ENCODE measurements at regions not wholly inside any gene's neighbourhood (a gene's known extent, or its start where the extent isn't known, plus 50 kb on each side); places are given as distances from the start of the nearest gene placed in this dataset.
"Not testable (repeated sequence)": the region's sequence is repeated elsewhere in the genome, so short reads cannot be mapped to it uniquely, and the experiment has no call there.

DNA sequence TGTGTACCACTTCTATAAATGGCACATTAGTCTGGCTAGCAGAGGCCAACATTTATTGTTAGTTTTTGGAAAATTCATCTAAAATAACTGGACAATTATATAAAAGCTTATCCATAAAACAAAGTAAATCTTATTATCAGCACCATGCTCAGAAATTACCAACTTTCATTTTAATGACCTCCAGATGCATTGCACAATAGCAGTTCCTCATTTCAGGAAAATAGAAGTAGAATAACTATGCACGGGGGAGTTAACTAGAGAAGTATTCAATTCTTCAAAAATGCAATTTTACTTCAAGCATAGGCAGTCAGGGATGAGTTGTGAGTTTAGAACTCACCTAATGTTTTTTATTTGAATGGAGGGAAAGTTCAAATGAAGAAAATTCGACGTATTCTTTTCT is 1023.5 kb downstream of the PCDH17 start:
- DNase-seq: peak; percentile 4 to 86 (median 48)

DNA sequence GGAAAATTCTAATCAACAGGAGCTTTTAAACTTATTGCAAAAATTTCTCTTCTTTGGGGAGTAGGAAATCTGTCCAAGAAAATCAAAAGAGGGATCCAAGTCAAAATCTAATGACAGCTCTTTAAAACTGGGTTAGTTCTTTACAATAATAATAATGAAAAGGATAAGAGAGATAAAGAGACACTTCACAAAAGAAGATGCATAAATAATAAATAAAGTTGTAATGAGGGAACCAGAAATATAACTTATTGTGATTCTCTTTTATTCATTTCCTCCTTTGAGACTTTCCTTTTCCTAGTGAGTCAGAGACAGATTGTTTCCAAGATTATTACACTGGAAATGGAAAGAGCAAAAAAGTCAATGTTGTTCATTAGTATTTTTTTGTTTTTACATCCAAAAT is 1029.3 kb downstream of the PCDH17 start:
- DNase-seq: no peak

DNA sequence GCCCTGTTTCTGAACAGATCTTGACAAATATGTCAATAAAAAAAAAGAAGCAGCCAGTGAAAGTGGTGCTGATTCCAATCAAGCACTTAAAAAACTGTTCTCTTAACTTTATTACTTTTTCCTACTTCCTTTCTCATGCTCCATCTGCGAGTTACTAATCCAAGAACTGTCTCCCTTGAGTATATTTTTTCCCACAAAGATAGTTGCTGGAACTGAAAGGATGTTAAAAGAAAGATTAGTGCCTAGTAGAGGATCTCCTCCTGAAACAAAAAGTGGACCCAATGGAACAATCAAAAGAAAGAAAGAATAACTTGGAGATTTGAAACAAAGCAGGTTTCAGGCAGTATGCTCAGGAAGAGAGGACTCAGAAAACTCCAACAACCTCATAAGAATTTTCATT is 1034.8 kb downstream of the PCDH17 start:
- DNase-seq: no peak

DNA sequence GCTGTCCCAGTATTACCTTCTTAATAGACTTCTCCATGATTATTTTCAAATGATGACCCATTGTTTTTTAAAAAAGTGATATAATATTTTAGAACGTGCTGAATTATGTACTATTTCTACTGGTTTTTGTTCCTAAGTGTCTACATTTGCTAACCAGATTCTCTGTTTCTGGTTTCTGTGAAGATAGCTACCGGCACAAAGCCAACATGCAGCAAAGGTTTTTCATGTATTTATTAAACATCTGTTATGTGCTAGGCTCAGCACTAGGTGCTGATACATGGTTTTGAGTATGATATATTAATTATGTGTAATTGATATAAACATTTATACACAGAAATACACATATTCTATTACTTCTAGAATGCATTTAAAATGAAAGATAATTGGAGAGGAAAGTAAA is 1035.6 kb downstream of the PCDH17 start:
- no peak for DNase-seq

DNA sequence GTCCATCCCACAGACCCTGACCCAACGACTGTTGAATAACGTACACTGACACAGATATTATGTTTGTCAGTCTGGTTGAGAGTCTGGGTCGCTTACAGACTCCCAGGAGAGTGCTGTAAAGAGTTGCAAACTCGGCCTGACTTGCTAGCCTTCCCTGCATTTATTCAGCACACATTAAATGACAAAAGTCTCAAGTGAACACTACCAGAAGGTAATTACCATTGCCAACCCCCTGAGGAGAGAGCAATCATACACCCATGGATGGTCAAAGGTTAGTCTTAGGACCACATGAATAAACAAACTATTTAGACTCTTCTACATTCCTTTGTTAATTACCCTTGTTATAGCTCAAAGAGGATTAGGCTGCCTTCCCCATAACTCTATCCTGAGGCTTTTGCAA is 1048.6 kb downstream of the PCDH17 start:
- no peak for DNase-seq

DNA sequence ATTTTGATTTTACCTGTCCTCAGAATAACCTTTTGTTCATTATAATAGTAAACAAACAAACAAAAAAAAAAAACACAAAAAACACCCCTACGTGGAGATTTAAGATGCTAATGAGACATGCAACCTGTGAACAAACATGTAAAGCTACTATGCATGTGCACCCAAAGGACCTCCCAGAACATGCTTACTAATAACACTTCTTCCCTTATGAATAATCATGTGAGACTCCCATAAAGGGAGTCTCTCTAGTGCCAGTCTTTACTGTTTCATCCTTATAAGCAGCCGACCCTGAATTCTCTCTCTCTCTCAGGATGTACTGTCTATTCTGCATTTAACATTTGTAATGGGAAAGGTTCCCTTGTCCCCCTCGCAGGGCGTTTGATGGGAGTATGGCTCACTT is 1051.1 kb downstream of the PCDH17 start:
- DNase-seq: no peak

DNA sequence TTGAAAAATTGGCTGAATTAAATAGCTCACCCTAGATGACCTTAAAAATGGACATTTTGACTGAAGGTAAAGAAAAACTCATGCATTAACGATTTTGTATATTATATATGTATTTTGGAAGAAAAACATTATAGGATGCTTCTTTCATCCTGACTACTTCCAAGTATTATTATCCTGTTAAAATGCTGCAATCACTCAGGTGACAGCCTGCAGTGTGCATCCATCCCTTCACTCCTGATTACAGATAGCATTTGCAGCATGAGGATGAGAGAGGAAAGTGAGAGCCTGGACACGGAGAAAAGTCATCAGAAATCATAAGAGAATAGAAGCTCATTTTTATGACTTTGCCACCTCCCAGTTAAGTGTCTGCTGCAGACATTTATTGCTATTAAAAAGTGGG is 1055.6 kb downstream of the PCDH17 start:
- DNase-seq: no peak

DNA sequence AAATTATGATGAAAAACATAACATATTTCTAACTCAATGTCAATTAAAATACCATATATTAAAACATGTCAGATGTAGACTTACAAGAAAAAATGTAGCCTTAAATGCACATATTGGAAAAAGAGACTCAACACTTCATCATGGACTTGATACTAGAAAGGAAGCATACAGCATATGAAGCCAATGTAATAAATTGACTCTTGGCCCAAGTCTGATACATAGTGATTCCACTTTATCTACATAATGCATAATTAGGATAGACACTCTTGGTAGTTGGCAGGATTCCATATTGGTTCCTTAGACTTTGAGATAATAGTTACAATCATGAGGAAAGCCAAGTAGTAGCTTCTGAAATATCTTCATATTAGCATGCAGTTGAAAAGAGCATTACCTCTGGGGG is 1067.0 kb downstream of the PCDH17 start:
- DNase-seq: no peak

DNA sequence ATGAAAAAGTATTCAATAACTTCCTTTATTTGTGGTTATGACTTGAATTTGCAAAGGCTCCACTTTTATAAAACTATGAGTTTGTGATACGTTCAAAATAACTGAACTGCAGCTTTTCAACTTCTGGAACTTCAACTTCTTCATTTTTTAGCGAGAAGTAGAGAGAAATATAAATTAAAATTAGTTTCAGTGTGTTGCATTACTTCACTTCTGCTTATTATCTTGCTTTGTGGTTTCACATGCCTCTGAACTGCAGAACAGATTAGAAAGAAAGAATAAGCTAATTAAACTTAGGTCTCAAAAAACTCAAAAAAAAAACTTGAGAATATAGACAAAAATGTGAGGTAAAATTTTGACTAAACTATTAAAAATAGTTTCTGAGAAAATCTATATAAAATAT is 1073.4 kb downstream of the PCDH17 start:
- DNase-seq: peak in 3 of 4 experiments; percentile 10 to 73 (median 61)

DNA sequence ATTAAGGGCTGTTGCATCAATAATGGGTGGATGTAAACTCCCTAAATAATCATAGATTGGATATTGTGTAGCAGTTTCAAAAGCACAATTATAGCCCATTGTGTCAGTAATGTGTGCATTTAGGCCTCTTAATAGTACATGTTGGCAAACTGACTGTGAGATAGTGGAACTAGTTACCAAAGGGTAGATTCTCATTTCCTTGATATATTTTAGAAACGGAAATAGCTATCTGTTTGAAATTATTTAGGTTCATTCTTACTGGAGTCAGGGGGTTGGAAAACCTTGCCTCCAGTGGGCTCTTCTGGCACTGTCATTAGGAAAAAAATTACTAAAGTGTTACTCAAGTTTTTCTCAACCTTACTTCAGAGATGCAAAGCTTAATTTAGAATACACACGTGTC is 1074.9 kb downstream of the PCDH17 start:
- peak in 1 of 4 experiments; percentile 10 for DNase-seq

DNA sequence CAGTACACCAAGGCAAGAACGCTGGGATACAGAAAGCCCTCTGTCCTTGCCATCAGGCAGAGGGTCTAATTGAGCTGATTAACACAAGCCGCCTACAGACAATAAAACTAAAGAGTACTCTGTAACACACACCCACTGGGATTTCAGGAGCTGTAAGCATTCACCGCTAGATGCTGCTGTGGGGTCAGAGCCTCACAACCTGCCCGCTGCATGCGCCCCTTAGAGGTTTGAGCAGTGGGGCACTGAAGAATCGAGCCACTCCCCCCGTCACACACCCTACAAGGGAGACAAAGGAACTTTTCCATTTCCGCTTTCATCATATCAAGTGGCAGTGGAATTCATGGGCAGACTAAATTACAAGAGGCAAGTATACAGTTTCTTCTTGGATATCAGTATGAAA is 1080.6 kb downstream of the PCDH17 start:
- no peak for DNase-seq

DNA sequence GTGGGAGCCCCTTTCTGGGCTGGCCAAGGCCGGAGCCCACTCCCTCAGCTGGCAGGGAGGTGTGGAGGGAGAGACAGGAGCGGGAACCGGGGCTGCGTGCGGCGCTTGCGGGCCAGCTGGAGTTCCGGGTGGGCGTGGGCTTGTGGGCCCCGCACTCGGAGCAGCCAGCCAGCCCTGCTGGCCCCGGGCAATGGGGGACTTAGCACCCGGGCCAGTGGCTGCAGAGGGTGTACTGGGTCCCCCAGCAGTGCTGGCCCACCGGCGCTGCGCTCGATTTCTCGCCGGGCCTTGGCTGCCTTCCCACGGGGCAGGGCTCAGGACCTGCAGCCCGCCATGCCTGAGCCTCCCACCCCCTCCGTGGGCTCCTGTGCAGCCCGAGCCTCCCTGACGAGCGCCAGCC is 1082.5 kb downstream of the PCDH17 start:
- not testable (repeated sequence) for DNase-seq

DNA sequence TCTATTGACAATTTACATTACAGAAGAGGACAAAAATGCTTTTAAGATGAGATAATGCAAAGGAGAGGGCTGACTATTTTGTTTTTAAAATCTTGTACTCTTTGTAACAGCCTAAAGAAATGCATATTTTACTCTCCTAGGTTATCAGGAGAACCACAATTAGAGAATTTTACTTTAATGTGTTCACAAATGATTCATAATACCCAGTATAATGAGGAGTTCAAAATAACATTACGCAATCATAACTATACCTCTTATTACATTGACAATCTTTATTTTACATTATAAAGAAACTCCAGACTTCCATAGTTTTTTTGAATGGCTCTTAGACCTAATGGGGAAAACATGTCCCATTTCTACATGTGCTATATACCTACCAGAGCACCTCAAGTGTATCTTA is 1089.7 kb downstream of the PCDH17 start:
- DNase-seq: no peak

DNA sequence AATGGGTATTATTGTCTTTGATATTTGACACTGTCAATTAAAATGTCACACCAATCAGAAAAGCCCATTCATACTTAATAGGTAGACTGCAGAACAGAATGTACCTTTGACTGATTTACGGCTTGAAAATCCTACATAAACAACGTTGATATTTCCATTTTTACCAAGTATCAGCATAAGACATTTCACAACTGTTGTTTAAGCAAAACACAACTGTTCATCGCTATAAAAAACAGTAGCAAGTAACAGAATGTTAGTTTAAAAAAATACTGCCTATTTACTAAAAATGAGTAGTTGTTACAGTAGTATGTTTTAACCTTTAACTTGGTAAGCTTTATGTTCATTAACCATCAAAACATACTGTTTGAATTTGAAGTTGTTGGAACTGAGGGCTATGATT is 1096.6 kb downstream of the PCDH17 start:
- DNase-seq: no peak

DNA sequence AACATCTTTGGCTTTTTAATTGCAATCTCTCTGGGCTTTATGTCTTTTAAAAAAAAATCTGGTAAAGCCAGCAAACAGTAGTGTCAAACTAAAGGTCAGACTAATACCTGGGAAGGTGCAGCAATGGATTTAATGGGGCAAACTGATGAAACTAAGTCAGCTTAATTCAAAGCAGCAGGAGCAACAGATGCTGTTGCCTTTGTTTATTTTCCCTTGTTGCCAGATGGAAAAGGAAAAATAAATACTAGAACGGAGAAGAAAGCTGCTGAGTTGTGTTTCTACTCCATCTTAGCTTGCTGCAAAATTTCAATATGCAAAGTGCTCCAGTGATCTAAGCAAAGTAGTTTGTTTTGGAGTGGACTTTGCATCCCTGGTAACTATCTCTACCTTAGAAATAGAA is 1097.8 kb downstream of the PCDH17 start:
- DNase-seq: no peak

DNA sequence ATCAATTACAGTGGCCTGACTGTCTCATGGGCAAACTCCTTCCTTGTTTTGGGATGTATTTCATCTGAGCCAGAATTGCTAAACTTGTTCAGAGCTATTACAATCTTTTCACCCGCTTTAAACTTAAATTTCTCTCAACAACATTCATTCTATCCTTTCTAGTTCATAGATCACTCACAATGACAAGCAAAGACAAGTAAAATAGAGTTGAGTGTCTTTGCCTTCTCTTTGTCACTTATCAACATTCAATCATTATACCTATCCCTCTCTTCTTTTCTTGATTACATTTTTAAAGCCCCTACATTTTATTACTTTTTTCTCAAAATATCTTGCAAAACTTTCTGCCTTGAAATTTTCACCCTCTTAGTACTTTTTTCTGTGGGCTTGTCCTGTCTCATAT is 1113.1 kb downstream of the PCDH17 start:
- no peak for DNase-seq

DNA sequence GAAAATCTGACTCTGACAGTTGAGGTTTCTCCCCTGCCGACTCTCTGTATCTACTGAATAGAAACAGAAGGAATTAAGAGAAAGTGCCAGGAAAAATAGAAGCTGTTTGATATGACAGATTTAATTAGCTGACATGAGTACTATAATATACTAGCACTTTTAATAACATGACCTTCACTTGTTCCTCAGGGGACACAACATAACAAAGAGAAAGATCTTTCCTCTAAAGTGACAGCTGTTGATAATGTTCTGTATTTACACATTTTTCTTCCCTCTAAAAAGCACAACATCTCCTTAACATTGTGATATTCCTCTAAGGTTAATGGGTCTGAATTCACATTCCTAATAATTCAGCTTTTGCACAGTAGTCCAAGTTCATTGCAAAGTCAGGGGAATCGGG is 1136.0 kb downstream of the PCDH17 start:
- no peak for DNase-seq

DNA sequence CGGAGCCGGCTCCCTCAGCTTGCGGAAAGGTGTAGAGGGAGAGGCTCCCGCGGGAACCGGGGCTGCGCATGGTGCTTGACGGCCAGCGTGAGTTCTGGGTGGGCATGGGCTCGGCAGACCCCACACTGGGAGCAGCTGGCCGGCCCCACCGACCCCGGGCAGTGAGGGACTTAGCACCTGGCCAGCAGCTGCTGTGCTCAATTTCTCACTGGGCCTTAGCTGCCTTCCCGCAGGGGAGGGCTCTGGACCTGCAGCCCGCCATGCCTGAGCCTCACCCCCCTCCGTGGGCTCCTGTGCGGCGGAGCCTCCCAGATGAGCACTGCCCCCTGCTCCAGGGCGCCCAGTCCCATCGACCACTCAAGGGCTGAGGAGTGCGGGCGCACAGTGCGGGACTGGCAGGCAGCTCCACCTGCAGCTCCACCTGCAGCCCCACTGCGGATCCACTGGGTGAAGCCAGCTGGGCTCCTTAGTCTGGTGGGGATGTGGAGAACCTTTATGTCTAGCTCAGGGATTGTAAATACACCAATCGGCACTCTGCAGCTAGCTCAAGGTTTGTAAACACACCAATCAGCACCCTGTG is 1141.8 kb downstream of the PCDH17 start:
- no peak for DNase-seq

DNA sequence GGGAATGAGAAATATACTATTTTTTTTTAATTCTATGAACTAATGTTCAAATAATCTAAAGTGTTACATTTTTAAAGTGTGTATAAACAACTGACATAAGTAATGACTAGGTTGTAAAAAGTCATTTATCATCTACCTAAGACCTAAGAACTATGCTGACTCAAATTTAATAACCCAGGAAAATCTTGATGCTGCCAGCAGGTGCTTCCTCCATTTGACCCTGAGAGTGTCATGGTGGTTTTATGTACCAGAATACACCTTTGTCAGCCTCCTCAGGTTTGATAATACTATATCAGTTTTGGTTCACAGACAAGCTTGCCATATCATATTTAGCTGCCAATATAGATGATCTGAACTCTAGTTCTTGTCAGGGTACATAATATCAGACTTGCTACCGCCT is 1151.2 kb downstream of the PCDH17 start:
- no peak for DNase-seq

DNA sequence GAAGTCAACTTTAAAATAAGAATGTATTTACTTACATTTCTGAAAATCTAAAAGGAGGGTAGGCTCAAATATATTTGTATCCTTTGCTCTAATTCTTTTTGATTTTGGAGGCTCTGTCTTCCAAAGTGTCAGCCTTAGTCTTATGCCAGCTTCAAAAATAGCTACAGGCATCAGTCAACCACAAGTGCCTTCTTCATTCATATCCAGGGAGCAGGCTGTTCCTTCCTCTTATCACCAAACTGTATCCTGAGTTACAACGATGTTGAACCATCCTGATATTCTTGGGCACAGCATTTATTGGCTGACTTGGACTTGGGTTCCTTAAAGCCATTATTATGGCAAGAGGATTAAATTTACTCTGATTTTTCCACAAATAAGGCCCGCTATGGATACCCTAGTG is 1161.3 kb downstream of the PCDH17 start:
- DNase-seq: no peak

DNA sequence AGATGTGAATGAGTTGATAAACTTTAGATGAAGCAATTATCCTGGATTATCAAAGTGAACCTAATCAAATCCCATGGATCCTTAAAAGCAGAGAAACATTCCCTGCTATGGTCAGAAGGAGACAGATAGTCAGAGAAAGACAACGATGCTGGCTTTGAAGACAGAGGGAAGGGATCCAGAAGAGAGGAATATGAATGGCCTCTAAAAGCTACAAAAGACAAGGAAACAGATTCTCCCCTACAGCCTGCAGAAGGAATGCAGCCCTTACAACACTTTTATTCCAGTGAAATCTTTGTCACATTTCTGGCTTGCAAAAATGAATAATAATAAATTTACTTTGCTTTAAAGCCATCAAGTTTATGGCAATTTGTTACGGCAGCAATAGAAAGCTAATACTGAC is 1164.2 kb downstream of the PCDH17 start:
- DNase-seq: no peak

DNA sequence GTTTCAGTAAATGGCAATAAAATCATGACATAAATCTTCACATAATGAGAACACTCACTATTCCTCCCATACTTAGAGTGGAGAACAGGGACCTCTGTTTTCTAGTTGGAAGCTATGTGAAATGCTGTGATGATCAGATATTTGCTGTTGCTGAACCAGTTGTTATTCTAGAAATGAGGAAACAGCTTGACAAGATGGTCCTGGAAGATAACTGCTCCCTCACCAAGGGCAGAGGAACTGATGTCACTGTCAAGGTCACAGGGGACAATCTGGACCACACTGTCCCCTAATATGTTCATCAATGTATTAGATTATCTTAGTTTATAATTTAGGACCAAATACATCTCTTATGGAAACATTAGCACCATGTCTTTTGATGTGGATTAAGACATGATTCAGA is 1173.3 kb downstream of the PCDH17 start:
- DNase-seq: no peak

DNA sequence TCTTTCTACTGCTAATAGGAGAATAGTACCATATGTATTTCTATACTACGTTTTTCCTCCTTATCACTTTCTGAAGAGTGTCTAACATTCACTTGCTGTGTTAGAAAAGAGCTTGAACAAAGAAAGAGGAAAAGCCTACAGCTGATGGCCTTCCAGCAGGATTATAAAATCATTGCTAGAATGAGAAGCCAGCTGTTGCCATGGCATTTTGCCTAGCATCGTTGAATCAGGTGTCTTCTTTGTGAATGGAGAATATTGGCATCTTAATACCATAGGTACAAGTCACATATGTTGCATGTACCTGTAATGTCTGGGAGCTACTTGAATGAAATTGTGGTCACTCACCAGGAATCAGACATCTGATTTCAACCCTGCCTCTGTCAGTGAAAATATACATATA is 1174.9 kb downstream of the PCDH17 start:
- DNase-seq: no peak

DNA sequence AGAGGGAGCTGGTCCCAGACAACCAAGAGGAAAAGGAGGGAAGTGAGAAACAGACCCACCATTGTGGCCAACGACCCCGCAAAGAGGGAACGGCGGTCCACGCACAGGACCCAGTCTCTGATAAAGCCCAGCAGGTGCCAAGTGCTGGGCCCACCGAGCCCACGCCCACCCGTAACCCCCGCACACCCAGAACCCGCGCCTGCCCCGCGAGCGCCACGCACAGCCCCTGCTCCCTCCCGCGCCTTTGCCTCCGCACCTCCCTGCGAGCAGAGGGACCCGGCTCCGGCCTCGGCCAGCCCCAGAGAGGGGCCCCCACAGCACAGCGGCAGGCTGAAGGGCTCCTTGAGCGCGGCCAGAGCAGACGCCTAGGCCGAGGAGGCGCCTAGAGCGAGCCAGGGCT is 1192.2 kb downstream of the PCDH17 start:
- DNase-seq: no peak

DNA sequence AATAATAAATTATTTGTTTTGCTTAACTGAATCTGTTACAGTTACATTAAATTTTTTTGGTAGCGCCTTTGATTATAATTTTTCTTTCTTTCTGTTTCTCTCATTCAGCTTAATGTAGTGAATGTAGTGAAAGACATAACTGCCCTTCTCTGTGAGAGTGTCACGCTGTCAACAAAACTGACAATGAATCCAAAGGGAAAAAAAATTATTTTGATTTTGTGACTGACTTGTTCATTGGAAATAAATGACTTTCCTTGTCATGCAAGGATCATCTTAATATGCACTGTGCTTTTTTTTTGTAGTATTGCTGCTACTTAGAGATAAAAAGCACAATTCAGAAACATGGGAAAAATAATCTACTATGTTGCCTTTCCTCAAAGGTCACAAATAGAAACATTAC is 1196.4 kb downstream of the PCDH17 start:
- DNase-seq: no peak

DNA sequence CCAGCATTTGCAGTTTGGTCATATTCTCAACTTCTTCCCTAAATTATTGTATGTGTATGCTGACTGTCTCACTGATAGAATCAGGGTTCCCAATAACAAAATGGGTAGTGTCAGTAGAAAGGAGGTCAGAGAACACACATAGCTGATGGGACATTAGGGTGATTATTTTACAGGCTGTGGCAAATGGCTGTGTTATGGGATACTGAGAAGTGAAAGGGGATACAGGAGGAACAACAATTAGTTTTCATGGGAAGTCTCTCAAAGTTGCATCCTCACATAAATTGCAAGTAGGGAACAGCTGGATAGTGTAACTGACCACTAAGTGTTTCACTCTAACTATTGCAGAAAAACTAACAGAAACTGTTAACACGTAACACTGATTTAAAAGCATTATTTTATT is 1199.3 kb downstream of the PCDH17 start:
- DNase-seq: no peak
